ENCODE measurements at regions not wholly inside any gene's neighbourhood (a gene's known extent, or its start where the extent isn't known, plus 50 kb on each side); places are given as distances from the start of the nearest gene placed in this dataset.

GRCh38 chr1:219741011-219741970 lies 128.4 kb upstream of the ZC3H11B start:
- ATAC-seq: no peak

GRCh38 chr1:219733511-219734174 lies 120.7 kb upstream of the ZC3H11B start:
- no peak for ATAC-seq
- no peak for TF ChIP-seq PPARA (CRISPR knock-in tag; IDR thresholded peaks at IDR 0.05; ENCODE audit: borderline replicate concordance)
- TF ChIP-seq SNAI2 (CRISPR knock-in tag; IDR thresholded peaks at IDR 0.05): no peak
- TF ChIP-seq ZNF8 (CRISPR knock-in tag; IDR thresholded peaks at IDR 0.05): no peak
- no peak for TF ChIP-seq POU6F1 (CRISPR knock-in tag; IDR thresholded peaks at IDR 0.05; ENCODE audit: borderline replicate concordance, low read depth)
- TF ChIP-seq PATZ1 (CRISPR knock-in tag; IDR thresholded peaks at IDR 0.05; ENCODE audit: borderline replicate concordance): no peak
- no peak for TF ChIP-seq ISL1 (CRISPR knock-in tag; IDR thresholded peaks at IDR 0.05)
- no peak for TF ChIP-seq RARB (CRISPR knock-in tag; IDR thresholded peaks at IDR 0.05)
- TF ChIP-seq ARNTL (CRISPR knock-in tag; IDR thresholded peaks at IDR 0.05; ENCODE audit: borderline replicate concordance, low read depth): no peak
- no peak for TF ChIP-seq CREB5 (CRISPR knock-in tag; IDR thresholded peaks at IDR 0.05; ENCODE audit: low read depth)
- TF ChIP-seq OSR1 (CRISPR knock-in tag; IDR thresholded peaks at IDR 0.05): no peak

More at GRCh38 chr1:219741011-219741970, 128.4 kb upstream of the ZC3H11B start:
- TF ChIP-seq CSDC2 (CRISPR knock-in tag; IDR thresholded peaks at IDR 0.05) (no peak), BACH2 (CRISPR knock-in tag; IDR thresholded peaks at IDR 0.05; ENCODE audit: borderline replicate concordance) (no peak), SNAI2 (CRISPR knock-in tag; IDR thresholded peaks at IDR 0.05) (no peak), PPARA (CRISPR knock-in tag; IDR thresholded peaks at IDR 0.05; ENCODE audit: borderline replicate concordance) (no peak), ZFP30 (CRISPR knock-in tag; IDR thresholded peaks at IDR 0.05) (no peak), RARB (CRISPR knock-in tag; IDR thresholded peaks at IDR 0.05) (no peak), ZFP3 (CRISPR knock-in tag; IDR thresholded peaks at IDR 0.05) (no peak), CREB5 (CRISPR knock-in tag; IDR thresholded peaks at IDR 0.05; ENCODE audit: low read depth) (no peak), TSHZ2 (CRISPR knock-in tag; IDR thresholded peaks at IDR 0.05) (no peak), CSRNP3 (CRISPR knock-in tag; IDR thresholded peaks at IDR 0.05) (no peak), TOX (CRISPR knock-in tag; IDR thresholded peaks at IDR 0.05; ENCODE audit: borderline replicate concordance) (no peak), ESRRG (CRISPR knock-in tag; IDR thresholded peaks at IDR 0.05) (no peak), TCF4 (CRISPR knock-in tag; IDR thresholded peaks at IDR 0.05; ENCODE audit: borderline replicate concordance) (no peak)

Data from SK-N-SH treated with all-trans-retinoic acid at 6 μM for 48 hours (cell line).